Natural killer cell (primary cell): ENCODE measurements at regions not wholly inside any gene's neighbourhood (a gene's known extent, or its start where the extent isn't known, plus 50 kb on each side); places are given as distances from the start of the nearest gene placed in this dataset.

Experiments
- ATAC-seq, 3 donors: fragments of 150-1000 bp in 2 of 3; fragments of 200-7000 bp in 1 of 3; cut with Tn5 transposase; 1 replicate in 1 of 3; 2 replicates in 2 of 3; pipeline ENCODE4 v1.10.0; 2021; ENCODE audit warnings: mild to moderate bottlenecking in 2 of 3, moderate library complexity in 2 of 3
- DNase-seq, 2 donors: peaks; one replicate each; pipeline versions ENCODE4 v3.0.0 to v3.0.0-alpha.2; 2013 to 2021; ENCODE audit warnings: mixed read lengths in 1 of 2
- H3K27ac ChIP-seq: one replicate; pipeline ENCODE4 v1.5.1; 2013; ENCODE audit warnings: mild to moderate bottlenecking, low read length
- H3K27me3 ChIP-seq: one replicate; pipeline ENCODE4 v1.6.1; 2013; ENCODE audit warnings: low read length; ENCODE audit not compliant: control insufficient read depth, insufficient read depth
- H3K36me3 ChIP-seq: one replicate; pipeline ENCODE4 v1.6.1; 2013; ENCODE audit warnings: low read length; ENCODE audit not compliant: control insufficient read depth, insufficient read depth
- H3K4me1 ChIP-seq: one replicate; pipeline ENCODE4 v1.6.1; 2013; ENCODE audit warnings: low read length; ENCODE audit not compliant: control insufficient read depth, insufficient read depth
- H3K4me3 ChIP-seq: one replicate; pipeline ENCODE4 v1.5.1; 2013; ENCODE audit warnings: low read length
- H3K9me3 ChIP-seq: one replicate; pipeline ENCODE4 v1.6.1; 2013; ENCODE audit warnings: low read length; ENCODE audit not compliant: control insufficient read depth, insufficient read depth
- H3K27ac Mint-ChIP-seq, 2 donors: one replicate each; pipeline ENCODE4 v1.8.0; 2022; ENCODE audit warnings: mild to moderate bottlenecking in 2 of 2, mixed read lengths in 2 of 2, moderate library complexity in 1 of 2
- H3K27me3 Mint-ChIP-seq, 2 donors: one replicate each; pipeline ENCODE4 v1.8.0; 2022; ENCODE audit warnings: low read depth in 2 of 2, mixed read lengths in 2 of 2
- H3K36me3 Mint-ChIP-seq: one replicate; pipeline ENCODE4 v1.8.0; 2022; ENCODE audit warnings: mixed read lengths
- H3K4me1 Mint-ChIP-seq, 2 donors: one replicate each; pipeline ENCODE4 v1.8.0; 2022; ENCODE audit warnings: mixed read lengths in 2 of 2
- H3K4me3 Mint-ChIP-seq: one replicate; pipeline ENCODE4 v1.8.0; 2022; ENCODE audit warnings: mild to moderate bottlenecking, moderate library complexity, mixed read lengths
- H3K9me3 Mint-ChIP-seq, 2 donors: one replicate each; pipeline ENCODE4 v1.8.0; 2022; ENCODE audit warnings: mixed read lengths in 2 of 2
- WGBS: methylation state at CpG from one replicate; pipeline ENCODE4 v1.1.7; 2013; ENCODE audit warnings: missing lambda C conversion rate; ENCODE audit not compliant: insufficient coverage; 5-methylcytosine and 5-hydroxymethylcytosine counted together
- intact Hi-C: fragments of 100-400 bp; cut with micrococcal nuclease; formaldehyde crosslinking; loops from one replicate; pipeline ENCODE4 v1.14.2; 2022
- TF ChIP-seq, protein P1 (sequence below): fragments of 200-600 bp; IDR thresholded peaks from one replicate; pipeline ENCODE4 v1.8.0; 2022; ENCODE audit warnings: antibody characterized with exemption

- 72% methylated on average over 6 of the region's 6 CpGs for WGBS
- intact Hi-C loops: no loop called here
- no peaks in the 10 kb centered on the region for H3K4me1 Mint-ChIP-seq
- TF ChIP-seq, protein P1, sequence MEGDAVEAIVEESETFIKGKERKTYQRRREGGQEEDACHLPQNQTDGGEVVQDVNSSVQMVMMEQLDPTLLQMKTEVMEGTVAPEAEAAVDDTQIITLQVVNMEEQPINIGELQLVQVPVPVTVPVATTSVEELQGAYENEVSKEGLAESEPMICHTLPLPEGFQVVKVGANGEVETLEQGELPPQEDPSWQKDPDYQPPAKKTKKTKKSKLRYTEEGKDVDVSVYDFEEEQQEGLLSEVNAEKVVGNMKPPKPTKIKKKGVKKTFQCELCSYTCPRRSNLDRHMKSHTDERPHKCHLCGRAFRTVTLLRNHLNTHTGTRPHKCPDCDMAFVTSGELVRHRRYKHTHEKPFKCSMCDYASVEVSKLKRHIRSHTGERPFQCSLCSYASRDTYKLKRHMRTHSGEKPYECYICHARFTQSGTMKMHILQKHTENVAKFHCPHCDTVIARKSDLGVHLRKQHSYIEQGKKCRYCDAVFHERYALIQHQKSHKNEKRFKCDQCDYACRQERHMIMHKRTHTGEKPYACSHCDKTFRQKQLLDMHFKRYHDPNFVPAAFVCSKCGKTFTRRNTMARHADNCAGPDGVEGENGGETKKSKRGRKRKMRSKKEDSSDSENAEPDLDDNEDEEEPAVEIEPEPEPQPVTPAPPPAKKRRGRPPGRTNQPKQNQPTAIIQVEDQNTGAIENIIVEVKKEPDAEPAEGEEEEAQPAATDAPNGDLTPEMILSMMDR: no peak
- no peak overlapping the region for H3K27ac Mint-ChIP-seq
- H3K27me3 ChIP-seq: no peaks in the 10 kb centered on the region
- H3K4me3 ChIP-seq: no peak overlapping the region
- H3K4me3 Mint-ChIP-seq: no peak overlapping the region
- H3K9me3 Mint-ChIP-seq: no peaks in the 10 kb centered on the region
- no peaks in the 10 kb centered on the region for H3K36me3 Mint-ChIP-seq
- DNase-seq (no peak), ATAC-seq (no peak)
- no peaks in the 10 kb centered on the region for H3K36me3 ChIP-seq
- H3K27me3 Mint-ChIP-seq: peaks cover 10 to 28% of the 10 kb centered on the region in 2 donors
- no peaks in the 10 kb centered on the region for H3K9me3 ChIP-seq
- H3K4me1 ChIP-seq: no peaks in the 10 kb centered on the region
- H3K27ac ChIP-seq: no peak overlapping the region
Observed at GRCh38 chr15:93296759-93297500, 207.9 kb upstream of the RGMA start.

GRCh38 chr15:93294896-93295295, 205.9 kb upstream of the RGMA start:
- intact Hi-C loops: no loop called here
- DNase-seq (no peak), ATAC-seq (no peak)
- Mint-ChIP-seq H3K27me3 (peaks cover 14 to 43% of the 10 kb centered on the region in 2 donors), H3K36me3 (no peaks in the 10 kb centered on the region), H3K4me1 (peaks cover 0 to 5% of the 10 kb centered on the region in 2 donors), H3K27ac (no peak overlapping the region), H3K4me3 (no peak overlapping the region), H3K9me3 (no peaks in the 10 kb centered on the region)
- no peaks in the 10 kb centered on the region for H3K9me3 ChIP-seq
- H3K4me1 ChIP-seq: peaks cover 1% of the 10 kb centered on the region
- 67% methylated on average over 1 of the region's 1 CpG for WGBS
- H3K27ac ChIP-seq: no peak overlapping the region
- H3K4me3 ChIP-seq: no peak overlapping the region
- no peaks in the 10 kb centered on the region for H3K27me3 ChIP-seq
- TF ChIP-seq, protein P1: no peak
- H3K36me3 ChIP-seq: no peaks in the 10 kb centered on the region

GRCh38 chr15:93294066-93294465, 205.1 kb upstream of the RGMA start:
- DNase-seq: no peak
- Histone ChIP-seq H3K27ac (no peak overlapping the region), H3K27me3 (no peaks in the 10 kb centered on the region), H3K9me3 (no peaks in the 10 kb centered on the region), H3K36me3 (no peaks in the 10 kb centered on the region), H3K4me3 (no peak overlapping the region), H3K4me1 (peaks cover 2% of the 10 kb centered on the region)
- TF ChIP-seq, protein P1: no peak
- intact Hi-C loops: no loop called here
- ATAC-seq: no peak
- Mint-ChIP-seq H3K36me3 (no peaks in the 10 kb centered on the region), H3K27ac (no peak overlapping the region), H3K27me3 (peaks cover 14 to 43% of the 10 kb centered on the region in 2 donors), H3K4me1 (peaks cover 0 to 5% of the 10 kb centered on the region in 2 donors), H3K4me3 (no peak overlapping the region), H3K9me3 (no peaks in the 10 kb centered on the region)
- WGBS: no CpG with 5 or more reads among the region's 1 CpG

GRCh38 chr15:93291380-93291779, 202.4 kb upstream of the RGMA start:
- Mint-ChIP-seq H3K4me1 (peaks cover 0 to 5% of the 10 kb centered on the region in 2 donors), H3K36me3 (no peaks in the 10 kb centered on the region), H3K27me3 (peaks cover 19 to 46% of the 10 kb centered on the region in 2 donors), H3K9me3 (no peaks in the 10 kb centered on the region), H3K27ac (no peak overlapping the region), H3K4me3 (no peak overlapping the region)
- Histone ChIP-seq H3K4me3 (no peak overlapping the region), H3K36me3 (no peaks in the 10 kb centered on the region), H3K27ac (no peak overlapping the region), H3K27me3 (no peaks in the 10 kb centered on the region), H3K9me3 (no peaks in the 10 kb centered on the region), H3K4me1 (peaks cover 2% of the 10 kb centered on the region)
- TF ChIP-seq, protein P1: no peak
- ATAC-seq (peak in 1 of 3 donors; percentile 55), DNase-seq (no peak)
- WGBS: 88% methylated on average over 5 of the region's 5 CpGs
- intact Hi-C loops: no loop called here
